NCI-H69 (cell line): ENCODE measurements at regions not wholly inside any gene's neighbourhood (a gene's known extent, or its start where the extent isn't known, plus 50 kb on each side); places are given as distances from the start of the nearest gene placed in this dataset.
"Not testable (repeated sequence)": the region's sequence is repeated elsewhere in the genome, so short reads cannot be mapped to it uniquely, and the experiment has no call there.

Experiments
- DNase-seq: peaks from one replicate; lab custom pipeline; 2025; lab: John Stamatoyannopoulos, UW

DNA sequence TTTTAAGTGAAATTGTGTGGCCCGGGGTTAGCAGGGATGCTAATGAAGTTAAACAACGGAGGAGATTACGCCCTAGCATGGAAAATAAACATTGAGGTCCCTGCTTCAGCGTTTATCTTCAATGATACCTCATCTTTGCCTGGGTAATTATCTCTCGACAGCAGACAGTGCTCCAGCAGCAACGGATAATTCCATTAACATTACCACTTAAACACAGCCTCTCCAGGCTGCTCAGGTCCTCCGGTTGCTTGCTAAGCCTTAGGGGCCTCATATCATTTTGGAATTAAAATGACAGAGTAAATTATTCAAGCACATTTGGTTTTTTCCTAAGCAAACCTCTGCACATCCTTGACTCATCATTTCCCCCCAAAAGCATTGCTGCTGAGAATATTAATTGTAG is 281.5 kb upstream of the KLF3 start:
- DNase-seq: peak; percentile 91

DNA sequence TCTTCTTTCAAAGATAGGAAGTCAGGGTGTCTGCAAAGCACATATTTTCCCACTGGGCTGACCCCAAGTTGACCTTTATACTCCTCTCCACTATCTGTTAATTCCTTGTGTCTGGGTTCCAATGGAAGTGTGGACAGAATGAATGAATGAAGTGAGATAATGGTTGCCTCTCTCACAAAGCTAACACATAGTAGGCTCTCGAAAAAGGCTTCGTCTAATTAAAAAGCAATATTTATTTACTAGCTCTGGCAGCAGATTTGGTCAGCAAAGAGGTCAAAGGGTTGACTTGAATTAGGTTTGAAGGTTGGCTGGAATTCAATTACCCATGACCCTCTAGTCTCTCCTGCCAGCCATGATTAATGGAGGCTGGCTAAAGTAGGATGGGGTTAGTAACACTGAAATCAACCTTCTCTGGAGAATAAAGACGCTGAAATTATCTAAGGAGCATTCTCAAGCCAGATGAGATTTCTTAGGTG is 280.3 kb upstream of the KLF3 start:
- DNase-seq: no peak

DNA sequence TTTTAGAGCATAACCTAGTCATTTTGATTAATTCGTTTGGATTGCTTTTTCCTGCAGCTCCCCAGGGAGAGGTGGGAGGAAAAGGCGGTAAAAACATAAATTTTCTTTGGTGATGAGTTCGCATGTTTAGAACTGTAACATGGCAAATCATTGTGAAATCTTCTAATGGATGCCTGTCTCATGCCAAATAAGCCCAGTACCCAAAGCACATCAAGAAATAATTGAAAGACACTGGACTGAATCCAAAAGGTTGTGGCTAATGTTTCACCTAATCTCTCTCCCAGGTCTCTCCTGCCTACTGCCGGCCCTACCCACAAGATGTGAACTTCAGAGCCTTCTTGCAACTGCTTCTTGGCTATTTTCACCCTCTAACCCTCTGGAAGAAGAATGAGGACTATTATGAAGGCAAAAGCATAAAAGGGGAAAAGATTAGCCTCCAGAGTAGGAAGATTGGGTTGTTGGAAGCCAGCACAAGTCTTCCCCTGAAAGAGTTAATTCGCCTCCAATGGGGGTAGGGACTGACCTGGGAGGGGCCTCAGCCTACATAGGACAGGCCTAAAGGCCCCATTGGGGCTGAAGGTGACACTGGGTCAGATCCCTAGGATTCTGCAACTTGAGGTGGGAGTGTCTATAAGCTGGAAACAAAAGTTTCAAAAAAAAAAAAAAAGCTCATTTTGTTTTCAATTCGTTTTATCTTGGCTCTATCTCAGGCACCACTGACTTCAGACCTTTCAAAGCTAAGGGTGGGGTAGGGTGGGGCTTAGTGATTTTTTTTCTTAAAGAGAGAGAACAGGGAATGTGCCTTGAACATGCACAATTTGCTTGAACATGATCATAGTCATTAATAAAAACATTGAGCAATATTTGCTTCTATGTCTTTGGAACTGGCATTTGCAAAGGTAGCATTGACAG is 278.6 kb upstream of the KLF3 start:
- peak; percentile 8 for DNase-seq

DNA sequence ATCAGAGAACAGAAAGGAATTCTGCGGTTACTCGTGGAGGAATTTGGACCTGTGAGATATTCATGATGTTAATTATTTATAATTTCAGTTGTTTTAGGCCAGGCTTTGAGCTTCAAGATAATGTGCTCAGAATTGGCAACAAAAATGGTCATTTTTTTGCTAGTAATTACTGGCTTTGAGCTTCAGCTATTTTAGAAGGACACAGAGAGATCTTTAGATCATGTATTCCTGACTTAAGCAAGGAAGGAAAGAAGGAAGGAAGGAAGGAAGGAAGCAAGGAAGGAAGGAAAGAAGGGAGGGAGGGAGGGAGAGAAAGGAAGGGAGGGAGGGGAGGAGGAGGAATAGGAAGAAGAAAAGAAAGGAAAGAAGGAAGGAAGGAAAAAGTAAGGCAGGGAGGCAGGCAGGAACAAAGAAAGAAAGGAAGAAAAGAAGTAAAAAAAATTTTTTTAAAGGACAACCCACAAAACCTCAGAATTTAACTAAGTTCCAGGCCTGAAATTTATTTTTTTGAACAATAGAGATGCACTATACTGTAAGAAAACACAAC is 277.9 kb upstream of the KLF3 start:
- DNase-seq: no peak

- DNase-seq: peak; percentile 0
These were observed 277.3 kb upstream of the KLF3 start for GRCh38 chr4:38386654-38387188.

DNA sequence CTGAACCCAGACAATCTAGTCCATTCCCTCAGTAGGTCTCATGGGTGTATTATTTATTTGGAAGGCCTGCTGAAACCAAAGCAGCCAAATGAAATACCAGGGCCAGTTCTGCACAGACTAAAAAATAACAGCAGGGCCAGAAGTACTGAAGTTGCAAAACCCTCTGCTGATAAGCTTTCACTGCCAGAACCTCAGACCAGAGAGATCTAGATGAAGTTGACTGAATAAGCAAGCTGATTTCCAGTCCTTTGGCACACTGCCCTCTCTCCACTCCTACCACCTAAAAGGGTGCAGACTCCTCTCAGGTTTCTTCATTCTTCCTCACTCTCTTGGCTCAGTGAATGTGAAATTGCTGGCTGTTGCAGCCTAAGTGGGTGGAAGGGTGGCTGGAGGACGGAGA is 276.7 kb upstream of the KLF3 start:
- DNase-seq: peak; percentile 51

- DNase-seq: no peak
These were observed 276.2 kb upstream of the KLF3 start for GRCh38 chr4:38387819-38388218.

DNA sequence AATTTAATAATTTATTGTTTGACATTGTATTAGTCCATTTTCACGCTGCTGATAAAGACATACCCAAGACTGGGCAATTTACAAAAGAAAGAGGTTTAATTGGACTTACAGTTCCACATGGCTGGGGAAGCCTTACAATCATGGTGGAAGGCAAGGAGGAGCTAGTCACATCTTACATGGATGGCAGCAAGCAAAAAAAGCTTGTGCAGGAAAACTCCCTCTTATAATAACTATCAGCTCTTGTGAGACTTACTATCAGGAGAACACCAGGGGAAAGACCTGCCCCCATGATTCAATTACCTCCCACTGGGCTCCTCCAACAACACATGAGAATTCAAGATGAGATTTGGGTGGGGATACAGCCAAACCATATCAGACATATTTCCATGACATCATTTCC is 275.1 kb upstream of the KLF3 start:
- DNase-seq: not testable (repeated sequence)

GRCh38 chr4:38390969-38391545 is 272.9 kb upstream of the KLF3 start:
- no peak for DNase-seq

DNA sequence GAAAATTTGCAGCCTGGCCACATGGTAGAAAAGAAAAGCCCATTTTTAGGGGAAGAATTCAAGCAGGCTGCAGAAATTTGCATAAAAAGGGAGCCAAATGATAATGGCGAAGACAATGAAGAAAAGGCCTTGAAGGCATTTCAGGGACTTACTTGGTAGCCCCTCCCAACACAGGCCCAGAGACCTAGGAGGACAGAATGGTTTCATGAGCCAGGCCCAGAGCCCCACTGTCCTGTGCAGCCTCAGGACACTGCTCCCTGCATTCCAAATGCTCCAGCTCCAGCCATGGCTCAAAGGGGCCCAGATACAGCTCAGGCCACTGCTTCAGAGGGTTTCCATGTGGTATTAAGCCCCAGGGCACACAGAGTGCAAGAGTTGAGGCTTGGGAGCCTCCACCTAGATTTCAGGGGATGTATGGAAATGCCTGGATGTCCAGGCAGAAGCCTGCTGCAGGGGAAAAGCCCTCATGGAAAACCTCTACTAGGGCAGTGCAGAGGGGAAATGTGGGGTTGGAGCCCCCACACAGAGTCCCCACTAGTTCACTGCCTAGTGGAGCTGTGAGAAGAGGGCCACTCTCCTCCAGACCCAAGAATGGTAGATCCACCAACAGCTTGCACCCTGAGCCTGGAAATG is 271.7 kb upstream of the KLF3 start:
- DNase-seq: no peak

DNA sequence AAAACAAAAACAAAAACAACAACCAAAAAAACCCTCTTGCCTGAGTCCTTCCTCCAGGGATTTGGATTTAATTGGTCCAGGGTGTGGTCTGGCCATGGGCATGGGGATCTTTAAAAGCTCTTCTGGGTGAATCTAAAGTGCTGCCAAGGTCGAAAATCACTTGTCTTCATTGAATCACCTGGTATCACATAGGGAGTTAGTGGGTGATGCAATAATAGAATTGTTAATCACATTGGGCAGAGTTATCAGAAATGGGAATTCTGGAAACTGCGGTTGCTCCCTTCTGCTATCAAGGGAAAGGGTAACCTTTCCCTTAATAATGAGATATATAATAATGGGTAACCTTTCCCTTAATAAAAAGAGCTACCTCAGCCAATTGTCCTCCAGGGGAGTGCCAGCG is 267.9 kb upstream of the KLF3 start:
- peak; percentile 11 for DNase-seq

DNA sequence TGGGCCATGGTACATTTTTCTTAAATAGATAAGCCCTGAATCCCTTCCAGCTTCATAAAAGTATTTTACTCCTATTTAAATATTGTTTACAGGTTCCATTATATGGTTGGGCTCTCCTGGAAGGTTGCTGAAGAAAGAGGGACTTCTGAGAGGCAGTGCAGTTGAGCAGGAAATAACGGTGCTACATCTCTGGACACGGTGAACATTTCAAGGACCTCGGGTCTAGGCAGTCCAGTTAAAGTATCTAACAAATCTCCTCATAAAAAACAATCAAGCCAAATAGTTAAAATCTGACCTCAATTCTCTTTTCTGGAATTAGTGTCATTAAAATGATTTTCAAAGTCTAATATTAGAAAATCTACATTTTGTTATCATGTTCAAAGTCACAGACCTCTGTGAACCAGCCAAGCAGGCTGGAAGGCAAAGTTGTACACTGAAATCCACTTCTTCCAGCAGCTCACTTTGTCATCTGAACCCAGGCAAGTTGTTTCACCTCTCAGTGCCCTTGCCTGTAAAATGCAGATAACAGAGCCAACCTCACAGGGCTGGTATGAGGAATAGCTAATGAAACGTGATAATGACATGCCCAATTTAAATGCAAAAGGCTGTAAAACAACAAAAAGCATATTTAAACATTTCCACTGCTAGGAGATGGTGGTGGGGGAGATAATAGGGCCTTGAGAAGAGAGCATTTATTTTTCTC is 267.0 kb upstream of the KLF3 start:
- no peak for DNase-seq

GRCh38 chr4:38400946-38401345 is 263.1 kb upstream of the KLF3 start:
- no peak for DNase-seq

GRCh38 chr4:38406243-38406642 is 257.8 kb upstream of the KLF3 start:
- DNase-seq: no peak

DNA sequence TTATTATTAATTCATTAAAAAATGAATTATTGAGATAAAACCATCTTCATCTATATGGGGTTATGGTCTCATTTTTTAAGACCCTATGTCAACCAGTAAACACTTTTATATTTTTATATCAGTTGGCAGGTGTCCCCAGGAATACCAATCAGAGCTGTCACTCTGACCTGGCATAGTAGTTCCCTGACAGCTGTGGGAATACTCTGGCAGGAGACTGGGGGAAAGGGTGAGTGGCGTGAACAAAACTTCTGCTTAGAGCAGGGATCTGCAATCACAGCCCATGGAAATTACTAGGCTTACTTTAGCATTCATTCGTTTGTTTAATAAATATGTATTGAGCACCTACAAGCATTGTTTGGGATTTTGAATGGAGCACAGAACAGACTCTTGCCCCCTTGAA is 254.1 kb upstream of the KLF3 start:
- no peak for DNase-seq

DNA sequence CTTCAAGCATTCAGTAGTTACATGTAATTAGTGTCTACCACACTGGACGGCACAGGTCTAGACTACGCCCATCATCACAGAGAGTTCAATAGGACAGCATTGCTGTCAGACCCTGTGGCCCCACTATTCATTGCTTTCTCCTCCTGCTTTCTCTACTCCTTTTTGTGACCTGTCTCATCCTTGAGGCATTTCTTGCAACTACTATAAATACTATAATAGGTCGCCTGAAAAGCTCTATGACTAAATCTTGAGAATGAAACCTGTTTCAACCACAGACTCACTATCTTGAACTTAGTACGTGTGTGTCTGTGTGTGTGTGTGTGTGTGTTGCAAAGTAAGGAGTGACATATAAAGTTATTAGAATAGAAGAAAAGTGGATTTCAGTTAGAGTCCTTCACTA is 252.9 kb upstream of the KLF3 start:
- DNase-seq: no peak

DNA sequence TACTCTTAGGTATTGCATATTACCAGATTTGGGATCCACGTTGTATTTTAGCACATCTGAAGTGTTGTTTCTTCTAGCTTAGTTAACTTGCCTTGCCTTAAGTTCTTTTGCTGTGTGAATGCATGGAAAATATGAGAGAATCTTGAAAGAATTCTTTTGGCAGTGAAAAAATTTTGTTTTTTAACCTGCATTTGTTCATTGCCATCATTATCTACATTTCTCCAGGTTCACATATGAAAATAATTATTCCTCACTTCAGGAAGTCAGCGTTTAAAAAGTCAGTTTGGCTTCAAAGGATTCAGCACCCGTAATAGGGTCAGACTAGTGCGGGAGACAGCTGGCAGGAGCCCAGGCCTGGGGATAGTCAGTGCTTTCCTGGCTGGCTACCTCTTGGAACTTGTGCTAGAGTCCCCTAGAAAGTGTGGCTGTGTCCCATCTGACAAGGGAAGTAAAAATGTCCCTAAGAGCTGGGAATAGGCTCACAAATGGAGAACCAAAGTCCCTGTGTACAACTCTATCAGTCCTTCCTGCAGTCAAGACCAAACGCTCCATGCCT is 251.9 kb upstream of the KLF3 start:
- DNase-seq: no peak

DNA sequence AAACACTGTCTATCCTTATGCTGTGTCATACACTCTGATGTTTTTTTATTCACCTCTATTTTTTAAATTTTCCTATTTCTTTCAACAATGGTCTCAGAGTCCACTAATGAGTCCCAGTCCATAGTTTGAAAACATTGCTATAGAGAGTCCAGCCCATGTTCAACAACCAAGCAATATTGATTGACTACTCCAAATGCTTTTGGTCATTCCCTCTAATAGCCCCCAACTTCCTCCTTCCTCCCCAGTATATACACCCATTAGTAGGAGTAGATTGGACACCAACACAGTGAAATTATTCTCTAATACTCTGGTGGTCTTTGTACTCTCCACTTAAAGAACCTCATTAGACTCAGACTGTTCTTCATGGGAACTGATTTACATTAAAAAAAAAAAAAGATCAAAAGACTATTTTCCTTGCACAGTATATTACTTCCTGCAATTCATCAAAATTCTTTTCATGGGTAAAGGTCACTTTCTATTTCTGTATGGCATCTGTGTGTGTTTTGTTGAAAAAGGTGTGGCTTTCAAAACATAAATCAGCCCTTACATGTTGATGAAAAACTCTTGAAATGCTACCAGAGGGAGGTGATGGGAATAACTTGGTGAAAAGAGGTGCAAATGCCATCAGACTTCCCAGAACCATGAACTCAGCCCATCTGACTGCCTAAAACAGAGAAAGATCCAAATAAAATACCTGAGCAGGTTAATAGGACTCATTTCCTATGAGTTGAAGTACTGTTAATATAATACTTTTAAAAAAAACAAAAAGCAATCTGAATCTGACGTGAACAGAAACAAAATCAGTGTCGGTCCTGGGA is 250.3 kb upstream of the KLF3 start:
- no peak for DNase-seq

GRCh38 chr4:38414410-38414809 is 249.6 kb upstream of the KLF3 start:
- DNase-seq: no peak

- DNase-seq: no peak
These were observed 248.3 kb upstream of the KLF3 start for GRCh38 chr4:38415682-38416081.
